Neural cell (in vitro differentiated cells): ENCODE measurements at regions not wholly inside any gene's neighbourhood (a gene's known extent, or its start where the extent isn't known, plus 50 kb on each side); places are given as distances from the start of the nearest gene placed in this dataset.

ENCODE experiments used
- EP300 ChIP-seq: fragments of 450-650 bp; conservative IDR thresholded peaks from 2 replicates; pipeline ENCODE4 v1.6.1; 2014; ENCODE audit warnings: antibody characterized with exemption, mild to moderate bottlenecking, moderate library complexity; ENCODE audit not compliant: poor library complexity, severe bottlenecking
- EZH2 ChIP-seq: fragments of 200-600, 300-800 bp; shearing (Covaris generic), sonication (generic); IDR thresholded peaks from 2 replicates; pipeline ENCODE4 v1.6.1; 2014; ENCODE audit warnings: antibody characterized with exemption, low read length, borderline replicate concordance, mild to moderate bottlenecking; ENCODE audit not compliant: insufficient read depth, poor library complexity, severe bottlenecking
- POLR2AphosphoS5 ChIP-seq: IDR thresholded peaks from 2 replicates; pipeline ENCODE4 v1.6.1; 2012
- RAD21 ChIP-seq: fragments of 450-650 bp; conservative IDR thresholded peaks from 2 replicates; pipeline ENCODE4 v1.6.1; 2014; ENCODE audit warnings: antibody characterized with exemption, mild to moderate bottlenecking, moderate library complexity
- SMC3 ChIP-seq: fragments of 450-650 bp; conservative IDR thresholded peaks from 2 replicates; pipeline ENCODE4 v1.6.1; 2014; ENCODE audit warnings: antibody characterized with exemption, mild to moderate bottlenecking, moderate library complexity; ENCODE audit not compliant: poor library complexity
- TAF1 ChIP-seq: IDR thresholded peaks from 2 replicates; pipeline ENCODE4 v1.6.1; 2012; ENCODE audit warnings: low read depth
- TF ChIP-seq, protein P1 (sequence below): fragments of 450-650 bp; IDR thresholded peaks from 2 replicates; pipeline ENCODE4 v1.5.1; 2014; ENCODE audit warnings: antibody characterized with exemption, mild to moderate bottlenecking, moderate library complexity; ENCODE audit not compliant: poor library complexity, severe bottlenecking
- TF ChIP-seq, protein P2 (sequence below): IDR thresholded peaks from 2 replicates; pipeline ENCODE4 v1.6.1; 2012; ENCODE audit warnings: borderline replicate concordance

DNA sequence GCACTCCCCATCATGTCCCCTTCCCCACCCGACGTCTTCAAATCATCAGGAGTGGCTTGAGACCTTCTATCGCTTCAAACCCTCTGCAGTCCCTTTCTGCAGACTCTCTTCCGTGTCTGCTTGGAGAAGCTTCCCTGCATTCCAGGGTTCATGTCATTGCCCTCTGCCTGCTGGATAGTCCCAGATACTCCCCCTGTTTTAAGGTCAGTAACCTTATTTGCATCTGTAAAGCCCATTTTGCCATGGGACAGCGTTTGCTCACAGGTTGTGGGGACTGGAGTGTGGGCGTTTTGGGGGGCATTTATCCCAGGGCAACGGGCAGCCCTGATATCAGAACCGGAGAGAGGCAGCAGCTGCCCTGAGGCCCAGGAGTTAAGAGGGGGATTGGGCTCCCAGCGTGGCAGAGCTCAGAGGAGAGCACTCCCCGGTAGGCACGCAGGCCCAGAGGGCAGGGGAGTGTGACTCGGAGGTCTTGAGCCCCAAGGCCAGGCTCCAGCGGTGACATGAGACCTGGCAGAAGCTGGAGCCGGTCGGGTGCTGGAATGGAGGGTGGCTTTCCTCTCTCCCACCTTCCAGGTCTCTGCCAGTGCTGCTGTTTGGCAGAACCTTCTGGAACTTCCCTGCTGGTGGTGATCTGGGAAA lies 73.8 kb downstream of the RTP5 start:
- TF ChIP-seq, protein P1, sequence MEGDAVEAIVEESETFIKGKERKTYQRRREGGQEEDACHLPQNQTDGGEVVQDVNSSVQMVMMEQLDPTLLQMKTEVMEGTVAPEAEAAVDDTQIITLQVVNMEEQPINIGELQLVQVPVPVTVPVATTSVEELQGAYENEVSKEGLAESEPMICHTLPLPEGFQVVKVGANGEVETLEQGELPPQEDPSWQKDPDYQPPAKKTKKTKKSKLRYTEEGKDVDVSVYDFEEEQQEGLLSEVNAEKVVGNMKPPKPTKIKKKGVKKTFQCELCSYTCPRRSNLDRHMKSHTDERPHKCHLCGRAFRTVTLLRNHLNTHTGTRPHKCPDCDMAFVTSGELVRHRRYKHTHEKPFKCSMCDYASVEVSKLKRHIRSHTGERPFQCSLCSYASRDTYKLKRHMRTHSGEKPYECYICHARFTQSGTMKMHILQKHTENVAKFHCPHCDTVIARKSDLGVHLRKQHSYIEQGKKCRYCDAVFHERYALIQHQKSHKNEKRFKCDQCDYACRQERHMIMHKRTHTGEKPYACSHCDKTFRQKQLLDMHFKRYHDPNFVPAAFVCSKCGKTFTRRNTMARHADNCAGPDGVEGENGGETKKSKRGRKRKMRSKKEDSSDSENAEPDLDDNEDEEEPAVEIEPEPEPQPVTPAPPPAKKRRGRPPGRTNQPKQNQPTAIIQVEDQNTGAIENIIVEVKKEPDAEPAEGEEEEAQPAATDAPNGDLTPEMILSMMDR, result no peak
- TF ChIP-seq SMC3 (no peak), EZH2 (no peak), RAD21 (no peak), TAF1 (no peak), EP300 (no peak), POLR2AphosphoS5 (no peak)
- TF ChIP-seq, protein P2, sequence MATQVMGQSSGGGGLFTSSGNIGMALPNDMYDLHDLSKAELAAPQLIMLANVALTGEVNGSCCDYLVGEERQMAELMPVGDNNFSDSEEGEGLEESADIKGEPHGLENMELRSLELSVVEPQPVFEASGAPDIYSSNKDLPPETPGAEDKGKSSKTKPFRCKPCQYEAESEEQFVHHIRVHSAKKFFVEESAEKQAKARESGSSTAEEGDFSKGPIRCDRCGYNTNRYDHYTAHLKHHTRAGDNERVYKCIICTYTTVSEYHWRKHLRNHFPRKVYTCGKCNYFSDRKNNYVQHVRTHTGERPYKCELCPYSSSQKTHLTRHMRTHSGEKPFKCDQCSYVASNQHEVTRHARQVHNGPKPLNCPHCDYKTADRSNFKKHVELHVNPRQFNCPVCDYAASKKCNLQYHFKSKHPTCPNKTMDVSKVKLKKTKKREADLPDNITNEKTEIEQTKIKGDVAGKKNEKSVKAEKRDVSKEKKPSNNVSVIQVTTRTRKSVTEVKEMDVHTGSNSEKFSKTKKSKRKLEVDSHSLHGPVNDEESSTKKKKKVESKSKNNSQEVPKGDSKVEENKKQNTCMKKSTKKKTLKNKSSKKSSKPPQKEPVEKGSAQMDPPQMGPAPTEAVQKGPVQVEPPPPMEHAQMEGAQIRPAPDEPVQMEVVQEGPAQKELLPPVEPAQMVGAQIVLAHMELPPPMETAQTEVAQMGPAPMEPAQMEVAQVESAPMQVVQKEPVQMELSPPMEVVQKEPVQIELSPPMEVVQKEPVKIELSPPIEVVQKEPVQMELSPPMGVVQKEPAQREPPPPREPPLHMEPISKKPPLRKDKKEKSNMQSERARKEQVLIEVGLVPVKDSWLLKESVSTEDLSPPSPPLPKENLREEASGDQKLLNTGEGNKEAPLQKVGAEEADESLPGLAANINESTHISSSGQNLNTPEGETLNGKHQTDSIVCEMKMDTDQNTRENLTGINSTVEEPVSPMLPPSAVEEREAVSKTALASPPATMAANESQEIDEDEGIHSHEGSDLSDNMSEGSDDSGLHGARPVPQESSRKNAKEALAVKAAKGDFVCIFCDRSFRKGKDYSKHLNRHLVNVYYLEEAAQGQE, result no peak
